HG03280 (cell line): ENCODE measurements at regions not wholly inside any gene's neighbourhood (a gene's known extent, or its start where the extent isn't known, plus 50 kb on each side); places are given as distances from the start of the nearest gene placed in this dataset.
"Not testable (repeated sequence)": the region's sequence is repeated elsewhere in the genome, so short reads cannot be mapped to it uniquely, and the experiment has no call there.

Experiments used
- ATAC-seq: cut with Tn5 transposase; IDR thresholded peaks from one replicate; pipeline ENCODE4 v1.9.1; 2021; ENCODE audit warnings: mild to moderate bottlenecking, moderate library complexity; ENCODE audit not compliant: unreplicated experiment

- ATAC-seq: no peak
Observed at GRCh38 chr10:65367706-65368105, 1558.1 kb upstream of the LRRTM3 start.

- ATAC-seq: no peak
Observed at GRCh38 chr10:65375528-65375927, 1550.3 kb upstream of the LRRTM3 start.

GRCh38 chr10:65377687-65378086 lies 1548.1 kb upstream of the LRRTM3 start:
- ATAC-seq: no peak

- ATAC-seq: no peak
Observed at GRCh38 chr10:65394502-65395297, 1531.1 kb upstream of the LRRTM3 start.

GRCh38 chr10:65395631-65396030 lies 1530.2 kb upstream of the LRRTM3 start:
- ATAC-seq: no peak

GRCh38 chr10:65396997-65397396 lies 1528.8 kb upstream of the LRRTM3 start:
- no peak for ATAC-seq

GRCh38 chr10:65408401-65408800 lies 1517.4 kb upstream of the LRRTM3 start:
- no peak for ATAC-seq

- no peak for ATAC-seq
Observed at GRCh38 chr10:65413001-65413400, 1512.8 kb upstream of the LRRTM3 start.

- no peak for ATAC-seq
Observed at GRCh38 chr10:65415318-65415717, 1510.5 kb upstream of the LRRTM3 start.

- no peak for ATAC-seq
Observed at GRCh38 chr10:65416094-65416493, 1509.7 kb upstream of the LRRTM3 start.

- ATAC-seq: no peak
Observed at GRCh38 chr10:65419629-65420028, 1506.2 kb upstream of the LRRTM3 start.

GRCh38 chr10:65423043-65423442 lies 1502.8 kb upstream of the LRRTM3 start:
- no peak for ATAC-seq

- not testable (repeated sequence) for ATAC-seq
Observed at GRCh38 chr10:65429381-65429780, 1496.5 kb upstream of the LRRTM3 start.

- ATAC-seq: no peak
Observed at GRCh38 chr10:65430979-65431378, 1494.9 kb upstream of the LRRTM3 start.

- no peak for ATAC-seq
Observed at GRCh38 chr10:65470986-65471385, 1454.8 kb upstream of the LRRTM3 start.

GRCh38 chr10:65482848-65483247 lies 1443.0 kb upstream of the LRRTM3 start:
- ATAC-seq: no peak

GRCh38 chr10:65491799-65492198 lies 1434.0 kb upstream of the LRRTM3 start:
- no peak for ATAC-seq

GRCh38 chr10:65496541-65496940 lies 1429.3 kb upstream of the LRRTM3 start:
- no peak for ATAC-seq

- ATAC-seq: no peak
Observed at GRCh38 chr10:65497837-65498236, 1428.0 kb upstream of the LRRTM3 start.

GRCh38 chr10:65500716-65501115 lies 1425.1 kb upstream of the LRRTM3 start:
- no peak for ATAC-seq

GRCh38 chr10:65501259-65501658 lies 1424.6 kb upstream of the LRRTM3 start:
- peak; percentile 55 for ATAC-seq

- no peak for ATAC-seq
Observed at GRCh38 chr10:65518379-65518778, 1407.5 kb upstream of the LRRTM3 start.

- no peak for ATAC-seq
Observed at GRCh38 chr10:65528986-65529385, 1396.8 kb upstream of the LRRTM3 start.
